H9 (cell line): ENCODE measurements at regions not wholly inside any gene's neighbourhood (a gene's known extent, or its start where the extent isn't known, plus 50 kb on each side); places are given as distances from the start of the nearest gene placed in this dataset.
A peak's percentile ranks its signal among the peaks of the same experiment; 100 is the strongest.

ENCODE experiments used
- DNase-seq: peaks from one replicate; pipeline ENCODE4 v3.0.0-alpha.2; 2017
- H2AFZ ChIP-seq: one replicate; pipeline ENCODE4 v1.6.1; 2013; ENCODE audit warnings: mild to moderate bottlenecking, low read length, control low read depth, moderate library complexity
- H2AK5ac ChIP-seq: 2 replicates; pipeline ENCODE4 v1.6.1; 2013; ENCODE audit warnings: low read length, control low read depth, mixed read lengths; ENCODE audit not compliant: insufficient read length
- H2BK120ac ChIP-seq: one replicate; pipeline ENCODE4 v1.6.1; 2013; ENCODE audit warnings: low read depth, mild to moderate bottlenecking, low read length, control low read depth, inconsistent platforms; ENCODE audit not compliant: poor library complexity, severe bottlenecking
- H2BK12ac ChIP-seq: 2 replicates; pipeline ENCODE4 v1.6.1; 2013; ENCODE audit warnings: low read length, control low read depth, mixed read lengths, low read depth; ENCODE audit not compliant: insufficient read length
- H2BK15ac ChIP-seq: 2 replicates; pipeline ENCODE4 v1.6.1; 2013; ENCODE audit warnings: low read depth, low read length, control low read depth
- H2BK20ac ChIP-seq: one replicate; pipeline ENCODE4 v1.6.1; 2013; ENCODE audit warnings: low read depth, mild to moderate bottlenecking, low read length, control low read depth, inconsistent platforms; ENCODE audit not compliant: poor library complexity, severe bottlenecking
- H2BK5ac ChIP-seq: 2 replicates; pipeline ENCODE4 v1.6.1; 2013; ENCODE audit warnings: low read length, control low read depth, mixed read lengths; ENCODE audit not compliant: insufficient read length
- H3K14ac ChIP-seq: 2 replicates; pipeline ENCODE4 v1.6.1; 2013; ENCODE audit warnings: low read length, control low read depth; ENCODE audit not compliant: insufficient read depth
- H3K18ac ChIP-seq: 2 replicates; pipeline ENCODE4 v1.6.1; 2013; ENCODE audit warnings: low read depth, mild to moderate bottlenecking, mixed read lengths, low read length, control low read depth; ENCODE audit not compliant: insufficient read length
- H3K23ac ChIP-seq: 2 replicates; pipeline ENCODE4 v1.6.1; 2013; ENCODE audit warnings: low read length, control low read depth, mixed read lengths, low read depth; ENCODE audit not compliant: insufficient read length
- H3K23me2 ChIP-seq: 2 replicates; pipeline ENCODE4 v1.6.1; 2013; ENCODE audit warnings: low read depth, mild to moderate bottlenecking, mixed read lengths, low read length, control low read depth; ENCODE audit not compliant: insufficient read length, poor library complexity, severe bottlenecking
- H3K27ac ChIP-seq: 2 replicates; pipeline ENCODE4 v1.5.1; 2013; ENCODE audit warnings: low read length, control low read depth, mixed read lengths, low read depth; ENCODE audit not compliant: insufficient read length
- H3K27me3 ChIP-seq: 2 replicates; pipeline ENCODE4 v1.6.1; 2013; ENCODE audit warnings: low read length, control low read depth, inconsistent platforms; ENCODE audit not compliant: insufficient read depth
- H3K4ac ChIP-seq: 2 replicates; pipeline ENCODE4 v1.6.1; 2013; ENCODE audit warnings: low read depth, mild to moderate bottlenecking, control low read depth, inconsistent platforms, low read length, moderate library complexity
- H3K4me1 ChIP-seq: 2 replicates; pipeline ENCODE4 v1.6.1; 2013; ENCODE audit warnings: low read length, control low read depth, inconsistent platforms; ENCODE audit not compliant: insufficient read depth
- H3K4me2 ChIP-seq: 2 replicates; pipeline ENCODE4 v1.6.1; 2013; ENCODE audit warnings: low read length, control low read depth, mixed read lengths; ENCODE audit not compliant: insufficient read length, insufficient read depth
- H3K56ac ChIP-seq: 2 replicates; pipeline ENCODE4 v1.6.1; 2013; ENCODE audit warnings: low read depth, mild to moderate bottlenecking, mixed read lengths, low read length, control low read depth; ENCODE audit not compliant: insufficient read length
- H3K79me1 ChIP-seq: 2 replicates; pipeline ENCODE4 v1.6.1; 2013; ENCODE audit warnings: low read depth, mild to moderate bottlenecking, moderate library complexity, low read length, control low read depth, inconsistent platforms; ENCODE audit not compliant: insufficient read depth, poor library complexity, severe bottlenecking
- H3K79me2 ChIP-seq: 2 replicates; pipeline ENCODE4 v1.6.1; 2013; ENCODE audit warnings: low read length, control low read depth, inconsistent platforms; ENCODE audit not compliant: insufficient read depth
- H3K9ac ChIP-seq: 2 replicates; pipeline ENCODE4 v1.6.1; 2013; ENCODE audit warnings: low read length, control low read depth, mixed read lengths; ENCODE audit not compliant: insufficient read length; ENCODE audit errors: extremely low read depth
- H3K9me3 ChIP-seq: one replicate; pipeline ENCODE4 v1.6.1; 2013; ENCODE audit warnings: low read depth, low read length, inconsistent platforms; ENCODE audit not compliant: control insufficient read depth
- H3T11ph ChIP-seq: one replicate; pipeline ENCODE4 v1.6.1; 2013; ENCODE audit warnings: mild to moderate bottlenecking, low read length, control low read depth, inconsistent platforms
- H4K20me1 ChIP-seq: one replicate; pipeline ENCODE4 v1.6.1; 2013; ENCODE audit not compliant: control insufficient read depth, insufficient read length, insufficient read depth
- H4K5ac ChIP-seq: 2 replicates; pipeline ENCODE4 v1.6.1; 2013; ENCODE audit warnings: low read depth, mild to moderate bottlenecking, mixed read lengths, low read length, control low read depth; ENCODE audit not compliant: insufficient read length
- H4K8ac ChIP-seq: replicated peaks from 2 replicates; pipeline ENCODE4 v1.6.1; 2013; ENCODE audit warnings: low read length, control low read depth, mixed read lengths, low read depth; ENCODE audit not compliant: insufficient read length
- H4K91ac ChIP-seq: 2 replicates; pipeline ENCODE4 v1.6.1; 2013; ENCODE audit warnings: low read depth, mild to moderate bottlenecking, moderate library complexity, mixed read lengths, low read length, control low read depth; ENCODE audit not compliant: insufficient read length
- H3K27ac Mint-ChIP-seq, 3 experiments: 2 replicates in 2 of 3; 3 replicates in 1 of 3; pipeline ENCODE4 v1.8.0; 2020 to 2021; ENCODE audit warnings: mixed read lengths in 3 of 3, mild to moderate bottlenecking in 1 of 3, moderate library complexity in 1 of 3
- H3K27me3 Mint-ChIP-seq: 2 replicates; pipeline ENCODE4 v1.8.0; 2021; ENCODE audit warnings: low read depth, mild to moderate bottlenecking, moderate library complexity, mixed read lengths
- H3K36me3 Mint-ChIP-seq, 3 experiments: 2 replicates in 2 of 3; 3 replicates in 1 of 3; pipeline ENCODE4 v1.8.0; 2020 to 2021; ENCODE audit warnings: low read depth in 3 of 3, mixed read lengths in 3 of 3; ENCODE audit not compliant: insufficient read depth in 1 of 3
- H3K4me1 Mint-ChIP-seq, 2 experiments: 2 replicates each; pipeline ENCODE4 v1.8.0; 2020; ENCODE audit warnings: mixed read lengths in 2 of 2
- H3K4me3 Mint-ChIP-seq, 2 experiments: 2 replicates in 1 of 2; 3 replicates in 1 of 2; pipeline ENCODE4 v1.8.0; 2020 to 2021; ENCODE audit warnings: mild to moderate bottlenecking in 2 of 2, mixed read lengths in 2 of 2, moderate library complexity in 1 of 2
- H3K9me3 Mint-ChIP-seq, 2 experiments: 2 replicates in 1 of 2; 3 replicates in 1 of 2; pipeline ENCODE4 v1.8.0; 2020; ENCODE audit warnings: mild to moderate bottlenecking in 2 of 2, mixed read lengths in 2 of 2, moderate library complexity in 1 of 2
- WGBS: extraction: QIAGEN DNeasy Blood & Tissue Kit; methylation state at CpG from one replicate; pipeline ENCODE4 v1.1.7; 2013; ENCODE audit warnings: missing lambda C conversion rate, low lambda C conversion rate, mixed read lengths; ENCODE audit not compliant: insufficient read length; ENCODE audit errors: extremely low coverage; 5-methylcytosine and 5-hydroxymethylcytosine counted together
- TF ChIP-seq, protein P1 (sequence below): fragments of 200-600 bp; sonication (generic); conservative IDR thresholded peaks from 3 replicates; pipeline ENCODE4 v1.8.0; 2021; ENCODE audit warnings: antibody characterized with exemption, mild to moderate bottlenecking

DNA sequence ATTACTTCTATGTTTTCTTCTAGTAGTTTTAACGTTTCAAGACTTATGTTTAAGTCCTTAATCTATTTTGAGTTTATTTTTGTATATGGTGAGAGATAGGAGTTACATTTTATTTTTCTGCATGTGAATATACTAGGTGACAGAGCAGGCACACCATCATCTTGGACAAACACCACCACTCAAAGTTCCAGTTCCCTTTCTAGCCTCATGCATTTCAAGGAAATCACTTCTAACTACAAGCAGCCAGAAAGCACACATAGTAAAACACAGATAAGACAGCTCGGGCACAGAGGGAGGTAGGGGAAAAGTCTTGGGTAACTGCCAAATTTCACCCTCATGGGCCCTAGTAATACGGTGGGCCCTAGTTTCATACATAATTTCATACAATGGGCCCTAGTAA is 609.4 kb upstream of the HS3ST5 start:
- H2AK5ac ChIP-seq: no peak overlapping the region
- H4K8ac ChIP-seq: no peak overlapping the region
- no peak overlapping the region for H3K4ac ChIP-seq
- H4K5ac ChIP-seq: peak overlapping the region; percentile 72
- no peak overlapping the region for H3K4me3 Mint-ChIP-seq
- H3K27ac ChIP-seq: no peak overlapping the region
- H3K27ac Mint-ChIP-seq: no peak overlapping the region
- H3K9me3 ChIP-seq: no peaks in the 10 kb centered on the region
- H3K9me3 Mint-ChIP-seq: peaks cover 0 to 1% of the 10 kb centered on the region in 2 experiments; a peak in 2 of 5 replicates
- H3K27me3 Mint-ChIP-seq: no peaks in the 10 kb centered on the region
- H2BK120ac ChIP-seq: no peak overlapping the region
- H3K4me2 ChIP-seq: no peak overlapping the region
- DNase-seq: no peak
- WGBS: no CpG with 5 or more reads among the region's 3 CpGs
- no peak overlapping the region for H2BK5ac ChIP-seq
- H2AFZ ChIP-seq: no peak overlapping the region
- no peaks in the 10 kb centered on the region for H3K4me1 Mint-ChIP-seq
- no peaks in the 10 kb centered on the region for H3K79me2 ChIP-seq
- no peak overlapping the region for H2BK12ac ChIP-seq
- H3K56ac ChIP-seq: no peak overlapping the region
- no peak overlapping the region for H3K9ac ChIP-seq
- peaks cover 0 to 2% (median 0%) of the 10 kb centered on the region in 3 experiments; a peak in 1 of 7 replicates for H3K36me3 Mint-ChIP-seq
- H2BK20ac ChIP-seq: no peak overlapping the region
- H4K91ac ChIP-seq: no peak overlapping the region
- H3T11ph ChIP-seq: no peak overlapping the region
- H3K27me3 ChIP-seq: no peaks in the 10 kb centered on the region
- H3K79me1 ChIP-seq: no peaks in the 10 kb centered on the region
- no peak overlapping the region for H3K18ac ChIP-seq
- H3K23ac ChIP-seq: no peak overlapping the region
- no peak overlapping the region for H3K14ac ChIP-seq
- H4K20me1 ChIP-seq: no peaks in the 10 kb centered on the region
- TF ChIP-seq, protein P1, sequence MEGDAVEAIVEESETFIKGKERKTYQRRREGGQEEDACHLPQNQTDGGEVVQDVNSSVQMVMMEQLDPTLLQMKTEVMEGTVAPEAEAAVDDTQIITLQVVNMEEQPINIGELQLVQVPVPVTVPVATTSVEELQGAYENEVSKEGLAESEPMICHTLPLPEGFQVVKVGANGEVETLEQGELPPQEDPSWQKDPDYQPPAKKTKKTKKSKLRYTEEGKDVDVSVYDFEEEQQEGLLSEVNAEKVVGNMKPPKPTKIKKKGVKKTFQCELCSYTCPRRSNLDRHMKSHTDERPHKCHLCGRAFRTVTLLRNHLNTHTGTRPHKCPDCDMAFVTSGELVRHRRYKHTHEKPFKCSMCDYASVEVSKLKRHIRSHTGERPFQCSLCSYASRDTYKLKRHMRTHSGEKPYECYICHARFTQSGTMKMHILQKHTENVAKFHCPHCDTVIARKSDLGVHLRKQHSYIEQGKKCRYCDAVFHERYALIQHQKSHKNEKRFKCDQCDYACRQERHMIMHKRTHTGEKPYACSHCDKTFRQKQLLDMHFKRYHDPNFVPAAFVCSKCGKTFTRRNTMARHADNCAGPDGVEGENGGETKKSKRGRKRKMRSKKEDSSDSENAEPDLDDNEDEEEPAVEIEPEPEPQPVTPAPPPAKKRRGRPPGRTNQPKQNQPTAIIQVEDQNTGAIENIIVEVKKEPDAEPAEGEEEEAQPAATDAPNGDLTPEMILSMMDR: no peak
- H3K23me2 ChIP-seq: no peaks in the 10 kb centered on the region
- no peaks in the 10 kb centered on the region for H3K4me1 ChIP-seq
- H2BK15ac ChIP-seq: no peak overlapping the region
